Liver (tissue), 3 donors: ENCODE measurements at regions not wholly inside any gene's neighbourhood (a gene's known extent, or its start where the extent isn't known, plus 50 kb on each side); places are given as distances from the start of the nearest gene placed in this dataset.

Experiments
- ATF3 ChIP-seq: IDR thresholded peaks from 2 replicates; pipeline ENCODE4 v1.6.1; 2016; ENCODE audit warnings: antibody characterized with exemption
- CTCF ChIP-seq: fragments of 150-350 bp; IDR thresholded peaks from 2 replicates; pipeline ENCODE4 v1.5.1; 2017; ENCODE audit warnings: improper control_type of control experiment, low read depth, low read length; ENCODE audit not compliant: missing input control
- EGR1 ChIP-seq, 2 donors: IDR thresholded peaks; 2 replicates each; pipeline ENCODE4 v1.6.1; 2016 to 2018; ENCODE audit warnings: antibody characterized with exemption in 2 of 2, low read depth in 2 of 2
- FOXA1 ChIP-seq: IDR thresholded peaks from 2 replicates; pipeline ENCODE4 v1.6.1; 2016; ENCODE audit warnings: antibody characterized with exemption
- GABPA ChIP-seq, 2 donors: IDR thresholded peaks in 1 of 2; conservative IDR thresholded peaks in 1 of 2; 2 replicates each; pipeline ENCODE4 v1.6.1; 2016; ENCODE audit warnings: antibody characterized with exemption in 2 of 2, mild to moderate bottlenecking in 1 of 2, moderate library complexity in 1 of 2
- HNF4A ChIP-seq, 2 donors: conservative IDR thresholded peaks; 2 replicates each; pipeline ENCODE4 v1.6.1; 2016; ENCODE audit warnings: antibody characterized with exemption in 2 of 2, mild to moderate bottlenecking in 2 of 2
- MAX ChIP-seq: IDR thresholded peaks from 2 replicates; pipeline ENCODE4 v1.6.1; 2016; ENCODE audit warnings: antibody characterized with exemption
- REST ChIP-seq: IDR thresholded peaks from 2 replicates; pipeline ENCODE4 v1.6.1; 2016; ENCODE audit warnings: antibody characterized with exemption, mild to moderate bottlenecking
- RXRA ChIP-seq, 2 donors: IDR thresholded peaks; 2 replicates each; pipeline ENCODE4 v1.6.1; 2017 to 2018; ENCODE audit warnings: antibody characterized with exemption in 2 of 2, mild to moderate bottlenecking in 1 of 2
- SP1 ChIP-seq: IDR thresholded peaks from 2 replicates; pipeline ENCODE4 v1.6.1; 2018; ENCODE audit warnings: antibody characterized with exemption, mild to moderate bottlenecking
- TAF1 ChIP-seq: conservative IDR thresholded peaks from 2 replicates; pipeline ENCODE4 v1.6.1; 2016; ENCODE audit warnings: antibody characterized with exemption, mild to moderate bottlenecking
- YY1 ChIP-seq: IDR thresholded peaks from 2 replicates; pipeline ENCODE4 v1.6.1; 2016; ENCODE audit warnings: antibody characterized with exemption, mild to moderate bottlenecking
- donor health status: healthy.
- donor health status: healthy.

GRCh38 chr15:39167164-39168058 is 413.5 kb upstream of the THBS1 start:
- TF ChIP-seq CTCF: no peak
- no peak for TF ChIP-seq EGR1 (IDR thresholded peaks at IDR 0.05; ENCODE audit: low read depth in 2 of 2)
- no peak for TF ChIP-seq TAF1
- TF ChIP-seq MAX: no peak
- TF ChIP-seq SP1: no peak
- TF ChIP-seq HNF4A (conservative IDR thresholded peaks at IDR 0.05): peak in 1 of 2 donors; percentile 22
- no peak for TF ChIP-seq YY1
- TF ChIP-seq ATF3: no peak
- TF ChIP-seq FOXA1: no peak
- TF ChIP-seq RXRA (IDR thresholded peaks at IDR 0.05): no peak
- TF ChIP-seq REST: no peak
- TF ChIP-seq GABPA (IDR thresholded peaks at IDR 0.05 in 1 of 2, conservative IDR thresholded peaks at IDR 0.05 in 1 of 2): no peak
